CD14-positive monocyte (primary cell): ENCODE measurements at regions not wholly inside any gene's neighbourhood (a gene's known extent, or its start where the extent isn't known, plus 50 kb on each side); places are given as distances from the start of the nearest gene placed in this dataset.

Source experiments
- DNase-seq, 3 donors: peaks; one replicate each; pipeline ENCODE4 v3.0.0-alpha.2; 2011 to 2022
- H2AFZ ChIP-seq: 2 replicates; pipeline ENCODE4 v1.6.0; 2012; ENCODE audit warnings: mild to moderate bottlenecking, low read depth, low read length, inconsistent platforms; ENCODE audit not compliant: insufficient read depth, poor library complexity, severe bottlenecking
- H3K27ac ChIP-seq, 2 donors: 1 replicate in 1 of 2; 2 replicates in 1 of 2; pipeline ENCODE4 v1.5.1; 2012 to 2013; ENCODE audit warnings: low read length in 2 of 2, control low read depth in 1 of 2, inconsistent platforms in 1 of 2, low read depth in 1 of 2, mild to moderate bottlenecking in 1 of 2
- H3K27me3 ChIP-seq, 2 donors: one replicate each; pipeline versions ENCODE4 v1.6.0 to v1.6.1; 2011 to 2013; ENCODE audit warnings: low read length in 2 of 2; ENCODE audit not compliant: control insufficient read depth in 2 of 2, insufficient read depth in 2 of 2
- H3K36me3 ChIP-seq, 2 donors: replicated peaks in 1 of 2; 1 replicate in 1 of 2; 2 replicates in 1 of 2; pipeline versions ENCODE4 v1.5.1 to v1.6.1; 2012 to 2013; ENCODE audit warnings: low read length in 2 of 2, control low read depth in 1 of 2, inconsistent platforms in 1 of 2, mild to moderate bottlenecking in 1 of 2; ENCODE audit not compliant: insufficient read depth in 2 of 2, control insufficient read depth in 1 of 2
- H3K4me1 ChIP-seq, 2 donors: 1 replicate in 1 of 2; 2 replicates in 1 of 2; pipeline versions ENCODE4 v1.5.1 to v1.6.1; 2012 to 2013; ENCODE audit warnings: low read length in 2 of 2, control low read depth in 1 of 2, inconsistent platforms in 1 of 2, mild to moderate bottlenecking in 1 of 2, moderate library complexity in 1 of 2; ENCODE audit not compliant: insufficient read depth in 2 of 2, control insufficient read depth in 1 of 2
- H3K4me2 ChIP-seq: replicated peaks from 2 replicates; pipeline ENCODE3; 2012; ENCODE audit warnings: low read length, moderate library complexity, mild to moderate bottlenecking; ENCODE audit not compliant: poor library complexity, severe bottlenecking; ENCODE audit errors: extremely low read depth
- H3K4me3 ChIP-seq, 3 experiments: fragments of 200-600 bp in 1 of 3; sonication (generic) in 1 of 3; replicated peaks in 1 of 3; 1 replicate in 2 of 3; 2 replicates in 1 of 3; pipeline ENCODE4 v1.5.1; 2011 to 2013; ENCODE audit warnings: low read length in 3 of 3, mild to moderate bottlenecking in 3 of 3, control low read depth in 2 of 3, low read depth in 2 of 3, inconsistent platforms in 1 of 3, moderate library complexity in 1 of 3
- H3K79me2 ChIP-seq: 2 replicates; pipeline ENCODE4 v1.6.0; 2012; ENCODE audit warnings: mild to moderate bottlenecking, control low read depth, inconsistent platforms, low read length, moderate library complexity; ENCODE audit not compliant: insufficient read depth
- H3K9ac ChIP-seq: 2 replicates; pipeline ENCODE4 v1.6.0; 2017; ENCODE audit warnings: low read length, mild to moderate bottlenecking; ENCODE audit not compliant: insufficient read depth, poor library complexity, severe bottlenecking
- H3K9me3 ChIP-seq, 2 donors: replicated peaks in 1 of 2; 1 replicate in 1 of 2; 2 replicates in 1 of 2; pipeline versions ENCODE4 v1.5.1 to v1.6.1; 2012 to 2013; ENCODE audit warnings: low read length in 2 of 2, control low read depth in 1 of 2; ENCODE audit not compliant: control insufficient read depth in 1 of 2, insufficient read depth in 1 of 2
- H4K20me1 ChIP-seq: 2 replicates; pipeline ENCODE4 v1.6.0; 2012; ENCODE audit warnings: mild to moderate bottlenecking, low read length, control low read depth, moderate library complexity; ENCODE audit not compliant: insufficient read depth
- H3K27ac Mint-ChIP-seq, 7 donors: one replicate each; pipeline ENCODE4 v1.8.0; 2020; ENCODE audit warnings: mild to moderate bottlenecking in 7 of 7, mixed read lengths in 7 of 7, moderate library complexity in 6 of 7, inconsistent platforms in 2 of 7
- H3K27me3 Mint-ChIP-seq, 3 donors: one replicate each; pipeline ENCODE4 v1.8.0; 2021 to 2022; ENCODE audit warnings: low read depth in 3 of 3, mild to moderate bottlenecking in 3 of 3, mixed read lengths in 3 of 3, moderate library complexity in 3 of 3, inconsistent platforms in 1 of 3
- H3K36me3 Mint-ChIP-seq, 2 donors: one replicate each; pipeline ENCODE4 v1.8.0; 2020; ENCODE audit warnings: mixed read lengths in 2 of 2, inconsistent platforms in 1 of 2, mild to moderate bottlenecking in 1 of 2
- H3K4me1 Mint-ChIP-seq: one replicate; pipeline ENCODE4 v1.8.0; 2020; ENCODE audit warnings: mild to moderate bottlenecking, mixed read lengths
- H3K4me3 Mint-ChIP-seq, 2 donors: one replicate each; pipeline ENCODE4 v1.8.0; 2020; ENCODE audit warnings: mild to moderate bottlenecking in 2 of 2, mixed read lengths in 2 of 2, moderate library complexity in 1 of 2
- H3K9me3 Mint-ChIP-seq, 7 donors: one replicate each; pipeline ENCODE4 v1.8.0; 2020 to 2022; ENCODE audit warnings: mixed read lengths in 7 of 7, mild to moderate bottlenecking in 6 of 7, moderate library complexity in 6 of 7, inconsistent platforms in 2 of 7
- WGBS: methylation state at CpG from one replicate; pipeline ENCODE4 v1.1.5; 2013; ENCODE audit warnings: missing lambda C conversion rate; ENCODE audit not compliant: insufficient coverage; 5-methylcytosine and 5-hydroxymethylcytosine counted together
- intact Hi-C, 2 donors: fragments of 100-400 bp; cut with micrococcal nuclease; formaldehyde crosslinking; loops; one replicate each; pipeline versions ENCODE4 v1.15.0 to v1.15.1; 2023
- TF ChIP-seq, protein P1 (sequence below): fragments of 200-600 bp; IDR thresholded peaks from one replicate; pipeline ENCODE4 v1.8.0; 2022; ENCODE audit warnings: antibody characterized with exemption, mild to moderate bottlenecking

DNA sequence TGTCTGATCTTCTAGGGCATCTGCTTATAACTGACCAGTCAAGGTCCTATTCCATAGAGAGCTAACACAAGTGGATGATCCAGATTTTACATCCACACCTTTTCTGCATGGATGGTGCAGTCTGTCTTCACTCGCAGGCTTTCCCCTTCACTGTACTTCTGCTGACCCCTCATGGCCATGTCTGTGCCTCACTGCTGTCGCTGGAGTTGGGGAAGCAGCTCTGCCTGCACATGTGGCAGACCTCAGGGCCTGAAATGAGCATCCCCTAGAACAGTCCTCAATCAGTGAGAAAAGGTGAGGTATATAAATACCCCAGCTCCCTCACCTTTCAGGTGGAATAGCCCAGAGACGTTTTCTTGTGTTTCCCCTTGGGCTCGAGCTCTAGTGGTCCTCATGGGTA is 233.8 kb downstream of the ANKRD36B start:
- Histone ChIP-seq H3K79me2 (no peaks in the 10 kb centered on the region), H3K9ac (no peak overlapping the region), H3K4me1 (no peaks in the 10 kb centered on the region), H3K27me3 (peaks cover 2 to 8% of the 10 kb centered on the region in 2 donors), H3K27ac (no peak overlapping the region), H3K4me3 (no peak overlapping the region), H3K36me3 (no peaks in the 10 kb centered on the region), H4K20me1 (no peaks in the 10 kb centered on the region), H2AFZ (no peak overlapping the region), H3K9me3 (no peaks in the 10 kb centered on the region), H3K4me2 (no peak overlapping the region)
- Mint-ChIP-seq H3K9me3 (peaks cover 0 to 8% (median 0%) of the 10 kb centered on the region in 7 donors), H3K36me3 (no peaks in the 10 kb centered on the region), H3K27ac (no peak overlapping the region), H3K4me3 (no peak overlapping the region), H3K4me1 (no peaks in the 10 kb centered on the region), H3K27me3 (peaks cover 5 to 14% (median 13%) of the 10 kb centered on the region in 3 donors)
- TF ChIP-seq, protein P1, sequence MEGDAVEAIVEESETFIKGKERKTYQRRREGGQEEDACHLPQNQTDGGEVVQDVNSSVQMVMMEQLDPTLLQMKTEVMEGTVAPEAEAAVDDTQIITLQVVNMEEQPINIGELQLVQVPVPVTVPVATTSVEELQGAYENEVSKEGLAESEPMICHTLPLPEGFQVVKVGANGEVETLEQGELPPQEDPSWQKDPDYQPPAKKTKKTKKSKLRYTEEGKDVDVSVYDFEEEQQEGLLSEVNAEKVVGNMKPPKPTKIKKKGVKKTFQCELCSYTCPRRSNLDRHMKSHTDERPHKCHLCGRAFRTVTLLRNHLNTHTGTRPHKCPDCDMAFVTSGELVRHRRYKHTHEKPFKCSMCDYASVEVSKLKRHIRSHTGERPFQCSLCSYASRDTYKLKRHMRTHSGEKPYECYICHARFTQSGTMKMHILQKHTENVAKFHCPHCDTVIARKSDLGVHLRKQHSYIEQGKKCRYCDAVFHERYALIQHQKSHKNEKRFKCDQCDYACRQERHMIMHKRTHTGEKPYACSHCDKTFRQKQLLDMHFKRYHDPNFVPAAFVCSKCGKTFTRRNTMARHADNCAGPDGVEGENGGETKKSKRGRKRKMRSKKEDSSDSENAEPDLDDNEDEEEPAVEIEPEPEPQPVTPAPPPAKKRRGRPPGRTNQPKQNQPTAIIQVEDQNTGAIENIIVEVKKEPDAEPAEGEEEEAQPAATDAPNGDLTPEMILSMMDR: no peak
- no CpG with 5 or more reads among the region's 4 CpGs for WGBS
- DNase-seq: no peak
- intact Hi-C loops: no loop called here

DNA sequence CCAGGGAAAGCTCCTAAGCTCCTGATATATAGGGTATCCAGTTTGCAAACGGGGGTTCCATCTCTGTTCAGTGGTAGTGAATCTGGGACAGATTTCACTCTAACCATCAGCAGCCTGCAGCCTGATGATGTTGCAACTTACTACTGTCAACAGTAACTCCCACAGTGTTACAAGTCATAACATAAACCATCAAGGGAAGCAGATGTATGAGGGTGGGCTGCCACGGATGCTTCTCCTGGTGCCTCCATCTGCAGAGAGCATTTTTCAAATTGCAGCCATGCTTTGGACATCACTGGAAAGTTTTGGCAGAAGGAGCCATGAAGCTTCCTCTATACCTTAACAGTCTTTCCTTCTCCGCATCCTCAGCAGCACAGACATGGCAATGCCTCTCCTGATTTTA is 234.5 kb downstream of the ANKRD36B start:
- Histone ChIP-seq H3K27ac (no peak overlapping the region), H3K4me2 (no peak overlapping the region), H3K4me3 (no peak overlapping the region), H2AFZ (no peak overlapping the region), H3K9ac (no peak overlapping the region), H3K36me3 (no peaks in the 10 kb centered on the region), H3K9me3 (no peaks in the 10 kb centered on the region), H3K4me1 (no peaks in the 10 kb centered on the region), H4K20me1 (no peaks in the 10 kb centered on the region), H3K79me2 (no peaks in the 10 kb centered on the region), H3K27me3 (peaks cover 2 to 8% of the 10 kb centered on the region in 2 donors)
- TF ChIP-seq, protein P1: no peak
- Mint-ChIP-seq H3K4me1 (no peaks in the 10 kb centered on the region), H3K36me3 (no peaks in the 10 kb centered on the region), H3K9me3 (peaks cover 0 to 8% (median 0%) of the 10 kb centered on the region in 7 donors), H3K4me3 (no peak overlapping the region), H3K27me3 (peaks cover 5 to 14% (median 13%) of the 10 kb centered on the region in 3 donors), H3K27ac (no peak overlapping the region)
- 86% methylated on average over 1 of the region's 3 CpGs for WGBS
- no peak for DNase-seq
- intact Hi-C loops: no loop called here
